ENCODE measurements at regions not wholly inside any gene's neighbourhood (a gene's known extent, or its start where the extent isn't known, plus 50 kb on each side); places are given as distances from the start of the nearest gene placed in this dataset.

- TF ChIP-seq E2F1 (CRISPR knock-in tag; IDR thresholded peaks at IDR 0.05) (no peak), AFF4 (CRISPR knock-in tag; IDR thresholded peaks at IDR 0.05; ENCODE audit: borderline replicate concordance) (no peak), CDX4 (CRISPR knock-in tag; IDR thresholded peaks at IDR 0.05; ENCODE audit: borderline replicate concordance) (no peak), PRRX2 (CRISPR knock-in tag; IDR thresholded peaks at IDR 0.05) (no peak), ELF4 (CRISPR knock-in tag; IDR thresholded peaks at IDR 0.05; ENCODE audit: low read depth) (no peak), FOXK1 (CRISPR knock-in tag; IDR thresholded peaks at IDR 0.05) (no peak), MLX (CRISPR knock-in tag; IDR thresholded peaks at IDR 0.05) (no peak), FOXP1 (CRISPR knock-in tag; IDR thresholded peaks at IDR 0.05; ENCODE audit: borderline replicate concordance) (no peak), TP53 (CRISPR knock-in tag; IDR thresholded peaks at IDR 0.05) (no peak), NFATC4 (CRISPR knock-in tag; IDR thresholded peaks at IDR 0.05) (no peak), PRDM15 (CRISPR knock-in tag; IDR thresholded peaks at IDR 0.05) (no peak), KAT7 (CRISPR knock-in tag; IDR thresholded peaks at IDR 0.05; ENCODE audit: borderline replicate concordance) (no peak), ETV6 (CRISPR knock-in tag; IDR thresholded peaks at IDR 0.05) (no peak), ERG (CRISPR knock-in tag; IDR thresholded peaks at IDR 0.05) (no peak), ZNF425 (CRISPR knock-in tag; conservative IDR thresholded peaks at IDR 0.05) (no peak), RORB (CRISPR knock-in tag; IDR thresholded peaks at IDR 0.05) (no peak), ZMAT4 (CRISPR knock-in tag; IDR thresholded peaks at IDR 0.05) (no peak), ZNF219 (CRISPR knock-in tag; IDR thresholded peaks at IDR 0.05; ENCODE audit: borderline replicate concordance) (no peak), FOXP4 (CRISPR knock-in tag; IDR thresholded peaks at IDR 0.05) (no peak)
- peaks cover 6% of the 10 kb centered on the region for H3K4me1 Mint-ChIP-seq
- ChIA-PET CTCF (interaction anchor here (0.9 kb wide), 1 partner anchor 161 kb away, joined by 3 read pairs; no protein-coding TSS in a partner anchor), POLR2A (no interaction called here)
- DNase-seq (ENCODE audit: low spot score) (no peak), ATAC-seq (no peak)
- no peak overlapping the region for H3K4me3 Mint-ChIP-seq
- H3K36me3 Mint-ChIP-seq = no peaks in the 10 kb centered on the region
- H3K27me3 Mint-ChIP-seq (ENCODE audit: low read depth) = peaks cover 2% of the 10 kb centered on the region
- peaks cover 6% of the 10 kb centered on the region; the same call in 1 of the 2 replicates for H3K9me3 Mint-ChIP-seq
- H3K27ac Mint-ChIP-seq = no peak overlapping the region
Measured at GRCh38 chr11:112748713-112749543, 212.3 kb upstream of the NCAM1 start.

Measured in WTC11 (cell line).